GM06990 (cell line): ENCODE measurements at regions not wholly inside any gene's neighbourhood (a gene's known extent, or its start where the extent isn't known, plus 50 kb on each side); places are given as distances from the start of the nearest gene placed in this dataset.

Experiments
- DNase-seq: peaks from one replicate; pipeline ENCODE4 v3.0.0-alpha.2; 2011; ENCODE audit not compliant: insufficient read length; ENCODE audit errors: extremely low read depth
- H3K27me3 ChIP-seq: replicated peaks from 2 replicates; pipeline ENCODE4 v1.6.0; 2011; ENCODE audit warnings: low read length; ENCODE audit not compliant: control insufficient read depth, insufficient read depth
- H3K36me3 ChIP-seq: 2 replicates; pipeline ENCODE4 v1.5.1; 2011; ENCODE audit warnings: low read length; ENCODE audit not compliant: control insufficient read depth, insufficient read depth
- H3K4me3 ChIP-seq: replicated peaks from 2 replicates; pipeline ENCODE4 v1.5.1; 2011; ENCODE audit warnings: low read depth, mild to moderate bottlenecking, control low read depth, low read length
- CTCF ChIP-seq: IDR thresholded peaks from 2 replicates; pipeline ENCODE4 v1.5.1; 2011; ENCODE audit warnings: low read length, control low read depth, mild to moderate bottlenecking, inconsistent platforms; ENCODE audit not compliant: insufficient read depth, poor library complexity, severe bottlenecking

GRCh38 chr1:68994096-68994495 is 497.2 kb upstream of the DEPDC1 start:
- no peak for TF ChIP-seq CTCF
- no peak for DNase-seq
- H3K36me3 ChIP-seq = no peaks in the 10 kb centered on the region
- H3K27me3 ChIP-seq = no peaks in the 10 kb centered on the region
- no peak overlapping the region for H3K4me3 ChIP-seq

- Histone ChIP-seq H3K4me3 (no peak overlapping the region), H3K36me3 (no peaks in the 10 kb centered on the region), H3K27me3 (no peaks in the 10 kb centered on the region)
- no peak for DNase-seq
- TF ChIP-seq CTCF = no peak
These were observed 519.6 kb upstream of the DEPDC1 start for GRCh38 chr1:69016468-69016867.

- TF ChIP-seq CTCF = no peak
- no peaks in the 10 kb centered on the region for H3K27me3 ChIP-seq
- H3K4me3 ChIP-seq = no peak overlapping the region
- H3K36me3 ChIP-seq = no peaks in the 10 kb centered on the region
- no peak for DNase-seq
These were observed 532.8 kb upstream of the DEPDC1 start for GRCh38 chr1:69029649-69030048.

- H3K27me3 ChIP-seq = no peaks in the 10 kb centered on the region
- no peaks in the 10 kb centered on the region for H3K36me3 ChIP-seq
- no peak for DNase-seq
- H3K4me3 ChIP-seq = no peak overlapping the region
- no peak for TF ChIP-seq CTCF
These were observed 529.3 kb upstream of the LRRC7 start for GRCh38 chr1:69038379-69038778.

- Histone ChIP-seq H3K27me3 (no peaks in the 10 kb centered on the region), H3K4me3 (no peak overlapping the region), H3K36me3 (no peaks in the 10 kb centered on the region)
- no peak for DNase-seq
- no peak for TF ChIP-seq CTCF
These were observed 522.1 kb upstream of the LRRC7 start for GRCh38 chr1:69045572-69045971.

GRCh38 chr1:69055194-69055593 is 512.5 kb upstream of the LRRC7 start:
- DNase-seq = no peak
- H3K36me3 ChIP-seq = no peaks in the 10 kb centered on the region
- no peaks in the 10 kb centered on the region for H3K27me3 ChIP-seq
- H3K4me3 ChIP-seq = no peak overlapping the region
- TF ChIP-seq CTCF = no peak
